ENCODE measurements at regions not wholly inside any gene's neighbourhood (a gene's known extent, or its start where the extent isn't known, plus 50 kb on each side); places are given as distances from the start of the nearest gene placed in this dataset.

- no peak for DNase-seq (ENCODE audit: low read depth)
- no peak overlapping the region for H3K4me3 ChIP-seq (ENCODE audit: low read depth, low read length)
- TF ChIP-seq POLR2A (IDR thresholded peaks at IDR 0.05; ENCODE audit: extremely low read depth, insufficient read length) = no peak
- TF ChIP-seq MYC (IDR thresholded peaks at IDR 0.05; ENCODE audit: low read depth, low read length) = no peak
- no peak for TF ChIP-seq MAX (IDR thresholded peaks at IDR 0.05; ENCODE audit: low read depth, low read length)
- no peak for TF ChIP-seq CTCF (IDR thresholded peaks at IDR 0.05; ENCODE audit: low read depth, low read length)
Observed at GRCh38 chr14:99094901-99095300, 177.1 kb downstream of the BCL11B start.

- no peak for DNase-seq (ENCODE audit: low read depth)
- no peak for TF ChIP-seq MAX (IDR thresholded peaks at IDR 0.05; ENCODE audit: low read depth, low read length)
- TF ChIP-seq MYC (IDR thresholded peaks at IDR 0.05; ENCODE audit: low read depth, low read length) = no peak
- no peak for TF ChIP-seq CTCF (IDR thresholded peaks at IDR 0.05; ENCODE audit: low read depth, low read length)
- no peak for TF ChIP-seq POLR2A (IDR thresholded peaks at IDR 0.05; ENCODE audit: extremely low read depth, insufficient read length)
- no peak overlapping the region for H3K4me3 ChIP-seq (ENCODE audit: low read depth, low read length)
Observed at GRCh38 chr14:99095369-99095768, 176.6 kb downstream of the BCL11B start.

GRCh38 chr14:99098199-99098598, 173.8 kb downstream of the BCL11B start:
- TF ChIP-seq POLR2A (IDR thresholded peaks at IDR 0.05; ENCODE audit: extremely low read depth, insufficient read length) (no peak), MYC (IDR thresholded peaks at IDR 0.05; ENCODE audit: low read depth, low read length) (no peak), CTCF (IDR thresholded peaks at IDR 0.05; ENCODE audit: low read depth, low read length) (no peak), MAX (IDR thresholded peaks at IDR 0.05; ENCODE audit: low read depth, low read length) (no peak)
- H3K4me3 ChIP-seq (ENCODE audit: low read depth, low read length) = no peak overlapping the region
- DNase-seq (ENCODE audit: low read depth) = no peak

GRCh38 chr14:99099051-99099787, 172.8 kb downstream of the BCL11B start:
- DNase-seq (ENCODE audit: low read depth) = no peak
- no peak overlapping the region for H3K4me3 ChIP-seq (ENCODE audit: low read depth, low read length)
- TF ChIP-seq CTCF (IDR thresholded peaks at IDR 0.05; ENCODE audit: low read depth, low read length) (no peak), MAX (IDR thresholded peaks at IDR 0.05; ENCODE audit: low read depth, low read length) (no peak), POLR2A (IDR thresholded peaks at IDR 0.05; ENCODE audit: extremely low read depth, insufficient read length) (no peak), MYC (IDR thresholded peaks at IDR 0.05; ENCODE audit: low read depth, low read length) (no peak)

- TF ChIP-seq MYC (IDR thresholded peaks at IDR 0.05; ENCODE audit: low read depth, low read length) = no peak
- no peak for TF ChIP-seq POLR2A (IDR thresholded peaks at IDR 0.05; ENCODE audit: extremely low read depth, insufficient read length)
- no peak for TF ChIP-seq CTCF (IDR thresholded peaks at IDR 0.05; ENCODE audit: low read depth, low read length)
- TF ChIP-seq MAX (IDR thresholded peaks at IDR 0.05; ENCODE audit: low read depth, low read length) = no peak
- peak; percentile 25 for DNase-seq (ENCODE audit: low read depth)
- H3K4me3 ChIP-seq (ENCODE audit: low read depth, low read length) = no peak overlapping the region
Observed at GRCh38 chr14:99100497-99101270, 171.3 kb downstream of the BCL11B start.

Measured in NB4 (cell line).